ENCODE measurements at regions not wholly inside any gene's neighbourhood (a gene's known extent, or its start where the extent isn't known, plus 50 kb on each side); places are given as distances from the start of the nearest gene placed in this dataset.

- 0 out of 2 replicates have a peak overlapping the region, but pooled peaks have one; percentile 29 for H2AFZ ChIP-seq (ENCODE audit: low read depth, low read length)
- peak overlapping the region; percentile 48; the same call in 1 of the 2 replicates for H3K9ac ChIP-seq (ENCODE audit: low read length)
- H3K9me3 ChIP-seq (ENCODE audit: insufficient read depth, low read length), result 0 out of 2 replicates have a peak, but pooled peaks cover 3% of the 10 kb centered on the region
These were observed 1601.5 kb upstream of the PCDH10 start for GRCh38 chr4:131547506-131547981.

DNA sequence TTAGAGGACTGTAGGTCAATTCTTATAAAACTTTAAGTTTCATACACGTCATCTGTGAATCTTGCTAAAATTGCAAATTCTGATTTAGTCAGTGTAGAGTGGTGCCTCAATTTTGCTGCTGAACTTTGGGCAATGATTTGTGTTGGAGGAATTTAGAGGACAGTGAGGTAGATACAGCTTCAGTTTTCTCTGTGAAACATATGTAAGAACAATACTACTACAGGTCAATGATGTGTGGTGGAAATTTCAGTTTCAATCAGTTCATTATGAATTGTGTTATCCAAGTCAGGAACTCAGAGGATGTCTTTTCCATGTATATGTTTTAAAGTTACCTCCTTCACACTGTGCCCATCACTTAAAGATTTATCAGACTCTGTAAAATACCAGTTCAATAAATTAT is 1597.8 kb upstream of the PCDH10 start:
- Histone ChIP-seq H3K4me2 (ENCODE audit: low read length) (no peak overlapping the region), H3K9me3 (ENCODE audit: insufficient read depth, low read length) (0 out of 2 replicates have a peak, but pooled peaks cover 3% of the 10 kb centered on the region), H3K4me3 (ENCODE audit: low read length) (no peak overlapping the region), H3K4me1 (ENCODE audit: low read length) (peaks cover 39% of the 10 kb centered on the region), H2AFZ (ENCODE audit: low read depth, low read length) (no peak overlapping the region), H3K27ac (ENCODE audit: low read length) (no peak overlapping the region), H3K79me2 (ENCODE audit: low read length) (no peaks in the 10 kb centered on the region), H4K20me1 (ENCODE audit: insufficient read depth, low read length) (no peaks in the 10 kb centered on the region), H3K27me3 (ENCODE audit: low read depth, low read length) (no peaks in the 10 kb centered on the region), H3K36me3 (replicated peaks; ENCODE audit: low read depth, low read length) (peaks cover 7% of the 10 kb centered on the region), H3K9ac (ENCODE audit: low read length) (no peak overlapping the region)
- TF ChIP-seq, protein P1, sequence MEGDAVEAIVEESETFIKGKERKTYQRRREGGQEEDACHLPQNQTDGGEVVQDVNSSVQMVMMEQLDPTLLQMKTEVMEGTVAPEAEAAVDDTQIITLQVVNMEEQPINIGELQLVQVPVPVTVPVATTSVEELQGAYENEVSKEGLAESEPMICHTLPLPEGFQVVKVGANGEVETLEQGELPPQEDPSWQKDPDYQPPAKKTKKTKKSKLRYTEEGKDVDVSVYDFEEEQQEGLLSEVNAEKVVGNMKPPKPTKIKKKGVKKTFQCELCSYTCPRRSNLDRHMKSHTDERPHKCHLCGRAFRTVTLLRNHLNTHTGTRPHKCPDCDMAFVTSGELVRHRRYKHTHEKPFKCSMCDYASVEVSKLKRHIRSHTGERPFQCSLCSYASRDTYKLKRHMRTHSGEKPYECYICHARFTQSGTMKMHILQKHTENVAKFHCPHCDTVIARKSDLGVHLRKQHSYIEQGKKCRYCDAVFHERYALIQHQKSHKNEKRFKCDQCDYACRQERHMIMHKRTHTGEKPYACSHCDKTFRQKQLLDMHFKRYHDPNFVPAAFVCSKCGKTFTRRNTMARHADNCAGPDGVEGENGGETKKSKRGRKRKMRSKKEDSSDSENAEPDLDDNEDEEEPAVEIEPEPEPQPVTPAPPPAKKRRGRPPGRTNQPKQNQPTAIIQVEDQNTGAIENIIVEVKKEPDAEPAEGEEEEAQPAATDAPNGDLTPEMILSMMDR (IDR thresholded peaks at IDR 0.05; ENCODE audit: low read depth, low read length), result no peak
- TF ChIP-seq EZH2phosphoT487 (IDR thresholded peaks at IDR 0.05; ENCODE audit: low read depth), result no peak

More at GRCh38 chr4:131547506-131547981, 1601.5 kb upstream of the PCDH10 start:
- no peaks in the 10 kb centered on the region for H3K79me2 ChIP-seq (ENCODE audit: low read length)
- H3K27me3 ChIP-seq (ENCODE audit: low read depth, low read length), result no peaks in the 10 kb centered on the region
- H3K4me2 ChIP-seq (ENCODE audit: low read length), result peak overlapping the region; percentile 44
- peaks cover 39% of the 10 kb centered on the region for H3K4me1 ChIP-seq (ENCODE audit: low read length)
- H4K20me1 ChIP-seq (ENCODE audit: insufficient read depth, low read length), result no peaks in the 10 kb centered on the region
- peak overlapping the region; percentile 97 for H3K27ac ChIP-seq (ENCODE audit: low read length)
- no peak for TF ChIP-seq EZH2phosphoT487 (IDR thresholded peaks at IDR 0.05; ENCODE audit: low read depth)
- H3K36me3 ChIP-seq (replicated peaks; ENCODE audit: low read depth, low read length), result peaks cover 10% of the 10 kb centered on the region
- H3K4me3 ChIP-seq (ENCODE audit: low read length), result peak overlapping the region; percentile 12; the same call in 1 of the 2 replicates

DNA sequence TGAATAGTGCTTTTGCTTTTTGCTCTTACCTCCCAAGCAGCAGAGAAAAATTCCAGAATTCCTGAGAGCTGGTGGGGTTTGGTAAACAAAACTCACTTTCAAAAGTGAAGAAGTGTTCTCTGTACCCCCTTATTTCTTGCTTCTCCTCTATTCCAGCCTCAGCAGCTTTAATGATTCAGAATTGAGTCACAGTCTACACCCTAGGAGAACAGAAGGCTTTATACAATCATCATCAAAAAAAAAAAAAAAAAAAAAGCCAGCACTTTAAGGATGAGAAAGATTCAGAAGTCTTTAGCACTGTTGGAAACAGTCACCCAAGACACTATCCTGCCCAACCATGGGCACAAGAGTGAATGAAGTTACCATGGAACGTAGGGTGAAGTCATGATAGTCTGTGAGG is 1583.1 kb upstream of the PCDH10 start:
- Histone ChIP-seq H3K9me3 (ENCODE audit: insufficient read depth, low read length) (no peaks in the 10 kb centered on the region), H3K4me1 (ENCODE audit: low read length) (no peaks in the 10 kb centered on the region), H3K4me2 (ENCODE audit: low read length) (no peak overlapping the region), H3K79me2 (ENCODE audit: low read length) (no peaks in the 10 kb centered on the region), H3K4me3 (ENCODE audit: low read length) (no peak overlapping the region), H3K27ac (ENCODE audit: low read length) (no peak overlapping the region), H3K9ac (ENCODE audit: low read length) (no peak overlapping the region), H2AFZ (ENCODE audit: low read depth, low read length) (no peak overlapping the region), H3K36me3 (replicated peaks; ENCODE audit: low read depth, low read length) (peaks cover 2% of the 10 kb centered on the region), H4K20me1 (ENCODE audit: insufficient read depth, low read length) (no peaks in the 10 kb centered on the region), H3K27me3 (ENCODE audit: low read depth, low read length) (no peaks in the 10 kb centered on the region)
- TF ChIP-seq, protein P1 (IDR thresholded peaks at IDR 0.05; ENCODE audit: low read depth, low read length), result no peak
- TF ChIP-seq EZH2phosphoT487 (IDR thresholded peaks at IDR 0.05; ENCODE audit: low read depth), result no peak

DNA sequence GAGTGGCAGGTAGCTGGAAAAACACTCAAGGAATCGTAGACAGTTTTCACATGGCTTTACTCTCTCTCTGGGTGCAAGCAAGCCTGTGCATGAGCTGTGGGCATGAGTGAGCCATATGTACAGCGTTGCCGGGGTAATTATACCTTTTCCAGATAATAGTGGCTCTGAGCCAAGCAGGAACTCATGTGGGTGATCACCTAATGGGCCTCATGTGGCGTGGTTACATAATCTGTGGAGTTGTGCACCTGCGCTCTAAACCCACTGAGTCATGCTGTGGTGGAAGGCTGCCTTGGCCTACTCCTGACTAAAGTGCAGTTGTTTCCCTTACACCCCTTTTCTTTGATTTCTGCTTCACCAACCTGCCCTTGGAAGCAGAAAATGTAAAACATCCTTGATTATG is 1564.5 kb upstream of the PCDH10 start:
- Histone ChIP-seq H3K27me3 (ENCODE audit: low read depth, low read length) (no peaks in the 10 kb centered on the region), H3K4me2 (ENCODE audit: low read length) (no peak overlapping the region), H3K4me3 (ENCODE audit: low read length) (no peak overlapping the region), H3K27ac (ENCODE audit: low read length) (no peak overlapping the region), H3K79me2 (ENCODE audit: low read length) (no peaks in the 10 kb centered on the region), H3K9ac (ENCODE audit: low read length) (no peak overlapping the region), H3K36me3 (replicated peaks; ENCODE audit: low read depth, low read length) (no peaks in the 10 kb centered on the region), H3K4me1 (ENCODE audit: low read length) (no peaks in the 10 kb centered on the region), H4K20me1 (ENCODE audit: insufficient read depth, low read length) (no peaks in the 10 kb centered on the region), H3K9me3 (ENCODE audit: insufficient read depth, low read length) (no peaks in the 10 kb centered on the region), H2AFZ (ENCODE audit: low read depth, low read length) (no peak overlapping the region)
- no peak for TF ChIP-seq EZH2phosphoT487 (IDR thresholded peaks at IDR 0.05; ENCODE audit: low read depth)
- TF ChIP-seq, protein P1 (IDR thresholded peaks at IDR 0.05; ENCODE audit: low read depth, low read length), result no peak

Measured in OCI-LY3 (cell line).